ENCODE measurements at regions not wholly inside any gene's neighbourhood (a gene's known extent, or its start where the extent isn't known, plus 50 kb on each side); places are given as distances from the start of the nearest gene placed in this dataset.

DNA sequence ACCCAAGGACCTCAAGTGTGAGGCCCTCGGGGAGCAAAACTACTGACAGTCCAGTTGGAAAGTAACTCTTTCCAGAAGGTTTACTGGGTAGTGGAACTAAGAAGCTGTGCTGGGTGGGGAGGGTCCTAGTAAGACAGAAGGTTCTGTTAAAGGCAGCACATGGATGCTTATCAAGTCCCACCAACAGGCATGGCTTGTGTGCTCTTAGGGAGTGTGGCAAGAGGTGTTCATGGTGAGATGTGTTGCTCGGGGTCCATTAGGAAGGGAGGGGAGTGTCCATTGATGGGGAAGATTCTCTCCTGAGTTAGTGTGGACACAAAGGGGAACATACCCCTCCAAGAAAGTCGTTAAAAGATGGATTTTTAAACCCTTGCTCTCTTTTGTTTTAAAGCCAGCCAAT is 120.6 kb downstream of the LY86 start (continued):
- TF ChIP-seq, protein P1, sequence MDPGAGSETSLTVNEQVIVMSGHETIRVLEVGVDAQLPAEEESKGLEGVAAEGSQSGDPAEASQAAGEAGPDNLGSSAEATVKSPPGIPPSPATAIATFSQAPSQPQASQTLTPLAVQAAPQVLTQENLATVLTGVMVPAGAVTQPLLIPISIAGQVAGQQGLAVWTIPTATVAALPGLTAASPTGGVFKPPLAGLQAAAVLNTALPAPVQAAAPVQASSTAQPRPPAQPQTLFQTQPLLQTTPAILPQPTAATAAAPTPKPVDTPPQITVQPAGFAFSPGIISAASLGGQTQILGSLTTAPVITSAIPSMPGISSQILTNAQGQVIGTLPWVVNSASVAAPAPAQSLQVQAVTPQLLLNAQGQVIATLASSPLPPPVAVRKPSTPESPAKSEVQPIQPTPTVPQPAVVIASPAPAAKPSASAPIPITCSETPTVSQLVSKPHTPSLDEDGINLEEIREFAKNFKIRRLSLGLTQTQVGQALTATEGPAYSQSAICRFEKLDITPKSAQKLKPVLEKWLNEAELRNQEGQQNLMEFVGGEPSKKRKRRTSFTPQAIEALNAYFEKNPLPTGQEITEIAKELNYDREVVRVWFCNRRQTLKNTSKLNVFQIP (CRISPR knock-in tag; IDR thresholded peaks at IDR 0.05; ENCODE audit: borderline replicate concordance, low read depth): no peak
- TF ChIP-seq ZFP30 (CRISPR knock-in tag; IDR thresholded peaks at IDR 0.05): no peak

DNA sequence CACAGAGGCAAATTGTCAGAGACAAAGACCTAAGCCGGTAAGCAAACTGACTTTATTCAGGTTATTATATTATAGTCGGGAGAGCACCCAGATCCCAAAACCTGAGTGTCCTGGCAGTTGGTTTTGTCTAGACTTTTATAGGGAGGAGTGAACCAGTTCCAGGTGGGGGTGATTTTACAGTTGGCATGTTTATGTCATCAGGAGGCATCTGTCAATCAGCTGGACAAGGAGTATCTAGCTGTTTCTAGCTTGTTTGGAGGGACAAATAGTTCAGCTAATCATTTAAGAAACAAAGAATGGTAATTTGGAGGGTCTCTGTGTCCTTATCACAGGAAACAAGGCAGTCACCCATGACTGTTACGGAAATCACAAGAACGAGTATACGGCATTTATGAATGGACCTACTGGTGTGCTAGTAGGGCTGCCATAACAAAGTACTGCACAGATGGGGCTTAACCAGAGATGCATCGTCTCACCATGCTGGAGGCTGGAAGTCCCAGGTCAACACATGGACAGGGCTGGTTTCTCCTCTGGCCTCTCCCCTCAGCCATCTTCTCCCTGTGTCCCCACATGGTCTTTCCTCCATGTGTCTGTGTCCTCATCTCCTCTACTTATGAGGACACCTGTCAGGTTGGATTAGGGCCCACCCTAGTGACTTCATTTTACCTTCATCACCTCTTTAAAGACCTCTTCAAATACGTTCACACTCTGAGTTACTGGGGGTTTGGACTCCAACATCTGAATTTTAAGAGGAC is 122.7 kb downstream of the LY86 start:
- no peak for ATAC-seq
- TF ChIP-seq, protein P2, sequence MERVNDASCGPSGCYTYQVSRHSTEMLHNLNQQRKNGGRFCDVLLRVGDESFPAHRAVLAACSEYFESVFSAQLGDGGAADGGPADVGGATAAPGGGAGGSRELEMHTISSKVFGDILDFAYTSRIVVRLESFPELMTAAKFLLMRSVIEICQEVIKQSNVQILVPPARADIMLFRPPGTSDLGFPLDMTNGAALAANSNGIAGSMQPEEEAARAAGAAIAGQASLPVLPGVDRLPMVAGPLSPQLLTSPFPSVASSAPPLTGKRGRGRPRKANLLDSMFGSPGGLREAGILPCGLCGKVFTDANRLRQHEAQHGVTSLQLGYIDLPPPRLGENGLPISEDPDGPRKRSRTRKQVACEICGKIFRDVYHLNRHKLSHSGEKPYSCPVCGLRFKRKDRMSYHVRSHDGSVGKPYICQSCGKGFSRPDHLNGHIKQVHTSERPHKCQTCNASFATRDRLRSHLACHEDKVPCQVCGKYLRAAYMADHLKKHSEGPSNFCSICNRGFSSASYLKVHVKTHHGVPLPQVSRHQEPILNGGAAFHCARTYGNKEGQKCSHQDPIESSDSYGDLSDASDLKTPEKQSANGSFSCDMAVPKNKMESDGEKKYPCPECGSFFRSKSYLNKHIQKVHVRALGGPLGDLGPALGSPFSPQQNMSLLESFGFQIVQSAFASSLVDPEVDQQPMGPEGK (CRISPR knock-in tag; IDR thresholded peaks at IDR 0.05; ENCODE audit: borderline replicate concordance): no peak

DNA sequence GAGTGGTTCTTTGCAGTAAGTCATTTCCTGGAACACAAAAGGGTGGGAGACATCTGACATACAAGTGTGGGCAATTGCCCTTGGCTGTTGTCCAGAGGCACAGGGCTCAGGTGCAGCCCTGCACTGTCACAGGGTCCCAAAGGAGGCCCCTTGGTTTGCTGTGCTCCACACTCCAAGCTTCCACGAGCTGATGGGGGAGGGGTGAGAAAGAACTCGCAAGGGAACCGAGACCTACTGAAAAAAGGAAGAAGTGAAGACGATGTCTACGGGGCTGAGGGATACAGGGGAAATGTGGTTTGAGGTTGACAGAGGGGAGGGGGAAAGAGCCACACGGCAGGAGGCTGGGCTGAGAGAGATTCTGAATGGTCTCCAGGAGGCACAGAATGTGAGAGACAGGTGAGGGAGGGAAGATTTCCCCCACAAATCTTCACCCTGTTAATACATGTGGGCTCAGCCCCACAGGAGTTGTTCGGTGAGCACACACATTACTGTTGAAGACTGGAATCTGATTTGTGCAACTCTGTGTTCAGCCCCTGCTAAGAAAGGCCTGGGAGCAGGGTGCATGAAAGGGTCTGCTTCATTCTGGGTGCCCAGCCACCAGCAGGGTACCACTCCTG is 123.4 kb downstream of the LY86 start:
- no peak for ATAC-seq
- TF ChIP-seq OSR1 (CRISPR knock-in tag; IDR thresholded peaks at IDR 0.05) (no peak), GLIS3 (CRISPR knock-in tag; IDR thresholded peaks at IDR 0.05) (no peak), ARNTL (CRISPR knock-in tag; IDR thresholded peaks at IDR 0.05; ENCODE audit: borderline replicate concordance, low read depth) (no peak)
- TF ChIP-seq, protein P3, sequence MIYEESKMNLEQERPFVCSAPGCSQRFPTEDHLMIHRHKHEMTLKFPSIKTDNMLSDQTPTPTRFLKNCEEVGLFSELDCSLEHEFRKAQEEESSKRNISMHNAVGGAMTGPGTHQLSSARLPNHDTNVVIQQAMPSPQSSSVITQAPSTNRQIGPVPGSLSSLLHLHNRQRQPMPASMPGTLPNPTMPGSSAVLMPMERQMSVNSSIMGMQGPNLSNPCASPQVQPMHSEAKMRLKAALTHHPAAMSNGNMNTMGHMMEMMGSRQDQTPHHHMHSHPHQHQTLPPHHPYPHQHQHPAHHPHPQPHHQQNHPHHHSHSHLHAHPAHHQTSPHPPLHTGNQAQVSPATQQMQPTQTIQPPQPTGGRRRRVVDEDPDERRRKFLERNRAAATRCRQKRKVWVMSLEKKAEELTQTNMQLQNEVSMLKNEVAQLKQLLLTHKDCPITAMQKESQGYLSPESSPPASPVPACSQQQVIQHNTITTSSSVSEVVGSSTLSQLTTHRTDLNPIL (CRISPR knock-in tag; IDR thresholded peaks at IDR 0.05; ENCODE audit: low read depth): no peak
- TF ChIP-seq, protein P4, sequence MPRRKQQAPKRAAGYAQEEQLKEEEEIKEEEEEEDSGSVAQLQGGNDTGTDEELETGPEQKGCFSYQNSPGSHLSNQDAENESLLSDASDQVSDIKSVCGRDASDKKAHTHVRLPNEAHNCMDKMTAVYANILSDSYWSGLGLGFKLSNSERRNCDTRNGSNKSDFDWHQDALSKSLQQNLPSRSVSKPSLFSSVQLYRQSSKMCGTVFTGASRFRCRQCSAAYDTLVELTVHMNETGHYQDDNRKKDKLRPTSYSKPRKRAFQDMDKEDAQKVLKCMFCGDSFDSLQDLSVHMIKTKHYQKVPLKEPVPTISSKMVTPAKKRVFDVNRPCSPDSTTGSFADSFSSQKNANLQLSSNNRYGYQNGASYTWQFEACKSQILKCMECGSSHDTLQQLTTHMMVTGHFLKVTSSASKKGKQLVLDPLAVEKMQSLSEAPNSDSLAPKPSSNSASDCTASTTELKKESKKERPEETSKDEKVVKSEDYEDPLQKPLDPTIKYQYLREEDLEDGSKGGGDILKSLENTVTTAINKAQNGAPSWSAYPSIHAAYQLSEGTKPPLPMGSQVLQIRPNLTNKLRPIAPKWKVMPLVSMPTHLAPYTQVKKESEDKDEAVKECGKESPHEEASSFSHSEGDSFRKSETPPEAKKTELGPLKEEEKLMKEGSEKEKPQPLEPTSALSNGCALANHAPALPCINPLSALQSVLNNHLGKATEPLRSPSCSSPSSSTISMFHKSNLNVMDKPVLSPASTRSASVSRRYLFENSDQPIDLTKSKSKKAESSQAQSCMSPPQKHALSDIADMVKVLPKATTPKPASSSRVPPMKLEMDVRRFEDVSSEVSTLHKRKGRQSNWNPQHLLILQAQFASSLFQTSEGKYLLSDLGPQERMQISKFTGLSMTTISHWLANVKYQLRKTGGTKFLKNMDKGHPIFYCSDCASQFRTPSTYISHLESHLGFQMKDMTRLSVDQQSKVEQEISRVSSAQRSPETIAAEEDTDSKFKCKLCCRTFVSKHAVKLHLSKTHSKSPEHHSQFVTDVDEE (CRISPR knock-in tag; IDR thresholded peaks at IDR 0.05): no peak
- TF ChIP-seq, protein P2 (CRISPR knock-in tag; IDR thresholded peaks at IDR 0.05; ENCODE audit: borderline replicate concordance): no peak

DNA sequence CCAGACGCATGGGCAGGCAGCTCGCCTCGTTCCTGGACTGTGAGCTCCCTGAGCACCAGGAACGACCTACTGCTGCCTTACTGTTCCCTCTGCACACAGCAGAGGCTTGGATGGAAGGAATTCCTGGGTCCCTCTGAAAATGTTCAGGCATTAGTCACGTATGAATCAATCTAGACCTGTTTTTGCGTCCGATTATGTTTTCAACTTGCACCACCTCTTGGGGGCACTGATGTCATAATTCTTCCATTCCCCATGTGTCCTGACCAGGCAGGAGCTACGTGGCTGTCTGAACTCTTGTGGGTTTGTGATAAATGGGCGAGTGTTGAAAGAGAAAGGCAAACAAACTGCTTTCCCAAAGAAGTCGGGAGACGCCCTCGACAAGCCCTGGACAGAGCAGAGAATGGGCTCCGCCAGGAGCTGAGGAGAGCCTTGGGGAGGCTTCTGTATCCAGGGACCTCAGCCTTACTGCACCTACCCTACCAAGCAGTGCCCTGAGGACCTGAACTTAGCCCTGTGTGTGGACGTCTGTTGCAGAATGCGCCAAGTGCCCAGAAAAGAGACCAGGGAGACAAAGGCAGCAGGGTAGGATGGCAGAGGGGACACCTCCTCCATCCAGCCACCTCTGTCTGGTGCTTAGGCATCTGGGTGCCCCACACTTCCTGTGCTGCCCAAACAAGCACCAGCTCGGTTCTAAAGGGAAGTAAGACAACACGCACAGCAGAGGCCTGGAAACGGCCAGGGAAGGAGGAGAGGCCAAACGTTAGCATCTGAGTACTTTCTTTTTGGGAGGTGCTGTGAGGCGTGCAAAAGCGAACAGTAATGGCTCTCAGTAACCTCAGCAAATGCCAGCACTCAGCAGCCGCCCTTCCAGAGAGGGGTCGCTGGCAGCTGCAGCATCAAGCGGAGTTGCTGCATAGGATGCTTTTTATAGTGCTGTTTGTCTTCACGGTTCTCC is 124.2 kb downstream of the LY86 start:
- ATAC-seq: no peak
- TF ChIP-seq ZNF8 (CRISPR knock-in tag; IDR thresholded peaks at IDR 0.05) (no peak), ZNF70 (CRISPR knock-in tag; IDR thresholded peaks at IDR 0.05) (no peak), ARNTL (CRISPR knock-in tag; IDR thresholded peaks at IDR 0.05; ENCODE audit: borderline replicate concordance, low read depth) (no peak), GLIS3 (CRISPR knock-in tag; IDR thresholded peaks at IDR 0.05) (no peak), ZC3H10 (CRISPR knock-in tag; IDR thresholded peaks at IDR 0.05) (no peak), TOX (CRISPR knock-in tag; IDR thresholded peaks at IDR 0.05; ENCODE audit: borderline replicate concordance) (no peak), ZNF565 (CRISPR knock-in tag; conservative IDR thresholded peaks at IDR 0.05; ENCODE audit: low read depth) (no peak), CSDC2 (CRISPR knock-in tag; IDR thresholded peaks at IDR 0.05) (no peak), PPARA (CRISPR knock-in tag; IDR thresholded peaks at IDR 0.05; ENCODE audit: borderline replicate concordance) (no peak)
- TF ChIP-seq, protein P5, sequence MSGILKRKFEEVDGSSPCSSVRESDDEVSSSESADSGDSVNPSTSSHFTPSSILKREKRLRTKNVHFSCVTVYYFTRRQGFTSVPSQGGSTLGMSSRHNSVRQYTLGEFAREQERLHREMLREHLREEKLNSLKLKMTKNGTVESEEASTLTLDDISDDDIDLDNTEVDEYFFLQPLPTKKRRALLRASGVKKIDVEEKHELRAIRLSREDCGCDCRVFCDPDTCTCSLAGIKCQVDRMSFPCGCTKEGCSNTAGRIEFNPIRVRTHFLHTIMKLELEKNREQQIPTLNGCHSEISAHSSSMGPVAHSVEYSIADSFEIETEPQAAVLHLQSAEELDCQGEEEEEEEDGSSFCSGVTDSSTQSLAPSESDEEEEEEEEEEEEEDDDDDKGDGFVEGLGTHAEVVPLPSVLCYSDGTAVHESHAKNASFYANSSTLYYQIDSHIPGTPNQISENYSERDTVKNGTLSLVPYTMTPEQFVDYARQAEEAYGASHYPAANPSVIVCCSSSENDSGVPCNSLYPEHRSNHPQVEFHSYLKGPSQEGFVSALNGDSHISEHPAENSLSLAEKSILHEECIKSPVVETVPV (CRISPR knock-in tag; IDR thresholded peaks at IDR 0.05): no peak
- TF ChIP-seq, protein P3 (CRISPR knock-in tag; IDR thresholded peaks at IDR 0.05; ENCODE audit: low read depth): no peak

All from SK-N-SH treated with all-trans-retinoic acid at 6 μM for 48 hours (cell line).